K562 (cell line): ENCODE measurements at regions not wholly inside any gene's neighbourhood (a gene's known extent, or its start where the extent isn't known, plus 50 kb on each side); places are given as distances from the start of the nearest gene placed in this dataset.

Source experiments
- ELF1 ChIP-seq: fragments of 200-800 bp; sonication (Bioruptor generic); IDR thresholded peaks from 2 replicates; pipeline ENCODE4 v1.6.1; 2016; ENCODE audit warnings: missing genetic modification characterization, missing compliant biosample characterization
- POLR2AphosphoS2 ChIP-seq: IDR thresholded peaks from 2 replicates; pipeline ENCODE4 v1.6.1; 2012; ENCODE audit warnings: low read length, improper control_type of control experiment
- SIN3A ChIP-seq, 2 experiments: fragments of 150-350 bp in 1 of 2; IDR thresholded peaks; 2 replicates each; pipeline ENCODE4 v1.6.1; 2011 to 2016; ENCODE audit warnings: borderline replicate concordance in 2 of 2, low read depth in 2 of 2, low read length in 2 of 2, mild to moderate bottlenecking in 2 of 2, moderate library complexity in 2 of 2; ENCODE audit not compliant: control insufficient read depth in 1 of 2
- TCF3 ChIP-seq: sonication (generic); formaldehyde crosslinking; IDR thresholded peaks from 2 replicates; pipeline ENCODE4 v1.4.0; 2020; ENCODE audit warnings: mild to moderate bottlenecking, missing genetic modification reagents

- TF ChIP-seq ELF1 (tag) (no peak), SIN3A (IDR thresholded peaks at IDR 0.05; ENCODE audit: borderline replicate concordance in 2 of 2, control insufficient read depth in 1 of 2, low read depth in 2 of 2, low read length in 2 of 2) (no peak), POLR2AphosphoS2 (no peak), TCF3 (CRISPR knock-in tag) (no peak)
These were observed 520.0 kb upstream of the CDH11 start for GRCh38 chr16:65641762-65642289.
